HG03432 (cell line): ENCODE measurements at regions not wholly inside any gene's neighbourhood (a gene's known extent, or its start where the extent isn't known, plus 50 kb on each side); places are given as distances from the start of the nearest gene placed in this dataset.
A peak's percentile ranks its signal among the peaks of the same experiment; 100 is the strongest.

ENCODE experiments used
- ATAC-seq: cut with Tn5 transposase; IDR thresholded peaks from one replicate; pipeline ENCODE4 v1.9.1; 2021; ENCODE audit warnings: mild to moderate bottlenecking, moderate library complexity; ENCODE audit not compliant: unreplicated experiment

DNA sequence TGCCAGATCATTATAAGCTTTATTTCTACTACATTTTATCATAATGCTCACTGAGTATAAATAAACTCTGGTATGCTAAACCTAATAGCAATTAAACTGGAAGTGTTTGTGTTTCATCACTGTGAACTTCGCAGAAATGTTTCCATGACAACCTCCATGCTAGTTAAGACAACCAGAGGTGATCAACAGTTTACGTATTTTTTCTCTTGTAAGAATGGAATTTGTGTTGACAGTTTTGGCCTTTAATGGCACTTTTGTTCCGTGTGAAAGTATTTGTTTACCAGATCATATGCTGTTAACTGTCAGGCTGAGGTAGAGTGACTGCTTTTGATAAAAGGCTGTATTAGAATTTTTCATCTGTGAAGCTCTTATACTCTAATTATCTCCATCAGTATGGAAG lies 212.1 kb upstream of the PPP1R3A start:
- ATAC-seq = no peak

DNA sequence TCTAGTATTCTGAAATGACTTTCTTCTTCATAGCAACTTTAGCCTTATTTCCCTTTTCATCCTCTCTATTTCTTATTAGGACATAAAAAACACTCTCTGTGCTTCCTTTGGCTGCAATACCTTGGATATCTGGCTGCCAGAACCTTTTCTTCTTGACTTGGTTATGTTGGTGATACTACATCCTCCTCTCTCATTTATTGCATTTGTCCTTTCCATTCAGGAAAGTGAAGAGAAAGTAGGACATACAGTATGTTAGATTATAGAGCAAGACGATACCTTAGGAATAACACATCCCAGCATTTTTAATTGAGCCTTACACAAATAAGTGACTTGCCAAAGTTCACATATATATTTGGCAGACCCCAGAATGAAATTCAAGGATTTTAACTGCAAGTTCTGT lies 210.1 kb upstream of the PPP1R3A start:
- ATAC-seq = no peak

DNA sequence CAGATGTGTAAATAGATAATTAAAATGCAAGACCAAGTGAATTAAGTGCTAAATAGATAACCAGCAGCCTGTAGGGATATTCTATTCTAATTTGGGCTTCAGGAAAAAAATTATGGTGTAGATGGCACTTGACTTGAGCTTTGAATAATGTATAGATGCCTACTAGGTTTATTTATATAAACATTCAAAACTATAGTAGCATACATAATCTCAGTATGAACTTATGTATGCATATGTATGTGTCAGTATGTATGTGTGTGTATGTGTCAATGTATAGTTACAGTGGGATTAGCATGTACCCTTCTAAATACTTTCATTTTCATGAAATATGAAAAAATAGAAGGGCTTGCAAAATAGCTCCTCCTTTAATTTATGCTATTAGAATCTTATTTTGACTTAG lies 207.3 kb upstream of the PPP1R3A start:
- no peak for ATAC-seq

DNA sequence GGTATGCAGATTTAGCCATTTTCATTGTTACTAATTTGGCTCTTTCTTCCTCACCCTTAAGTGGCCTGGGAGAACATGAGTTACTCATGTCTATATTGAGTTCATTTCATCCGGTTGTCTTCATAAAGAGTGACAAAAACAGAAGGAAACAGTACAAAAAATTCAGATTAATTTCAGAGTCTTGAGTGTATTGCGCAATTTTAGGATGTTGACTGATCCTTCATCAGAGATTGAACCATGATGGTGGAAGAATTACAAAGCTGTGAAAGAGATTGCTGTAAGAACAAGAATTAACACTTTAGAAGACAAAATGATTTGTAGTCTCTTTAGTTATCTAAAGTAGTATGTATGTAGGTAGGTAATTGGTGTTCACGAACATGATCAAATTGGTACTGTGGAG lies 194.0 kb upstream of the PPP1R3A start:
- no peak for ATAC-seq

DNA sequence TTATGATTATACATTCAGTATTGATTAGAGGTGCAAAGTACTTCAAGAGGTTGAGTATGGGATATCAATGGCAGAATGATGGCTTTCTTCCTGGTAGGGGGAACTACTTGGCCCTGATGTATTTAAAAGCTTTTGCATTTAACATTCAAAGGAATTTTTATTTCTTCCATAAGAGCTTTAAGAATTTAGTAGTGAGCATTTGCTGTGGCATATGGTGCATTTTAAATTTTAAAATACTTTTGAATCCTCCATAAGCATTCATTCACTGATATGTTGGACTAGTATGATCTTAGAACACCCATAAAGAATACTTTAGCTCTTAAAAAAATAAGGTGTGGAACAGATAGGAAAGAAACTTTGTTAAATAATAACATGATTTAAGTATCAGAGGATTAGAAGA lies 191.9 kb upstream of the PPP1R3A start:
- ATAC-seq = no peak

DNA sequence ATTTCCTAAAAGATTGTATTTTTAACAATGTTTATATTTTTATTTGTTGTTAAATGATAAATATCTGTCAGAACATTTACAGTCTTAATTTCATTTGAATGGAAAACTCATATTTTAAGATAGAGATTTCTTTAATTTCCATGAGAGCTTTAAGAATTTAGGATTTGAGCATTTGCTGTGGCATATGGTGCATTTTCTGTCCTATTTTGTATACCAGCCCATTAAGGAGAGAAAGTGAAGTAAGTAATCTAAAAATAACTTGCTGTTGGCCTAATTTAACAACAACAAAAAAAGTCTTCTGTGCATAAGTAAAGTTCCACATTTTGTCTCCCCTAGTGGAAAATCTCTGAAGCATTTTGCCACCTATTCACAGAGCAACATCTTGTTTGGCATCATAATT lies 190.9 kb upstream of the PPP1R3A start:
- ATAC-seq = no peak

DNA sequence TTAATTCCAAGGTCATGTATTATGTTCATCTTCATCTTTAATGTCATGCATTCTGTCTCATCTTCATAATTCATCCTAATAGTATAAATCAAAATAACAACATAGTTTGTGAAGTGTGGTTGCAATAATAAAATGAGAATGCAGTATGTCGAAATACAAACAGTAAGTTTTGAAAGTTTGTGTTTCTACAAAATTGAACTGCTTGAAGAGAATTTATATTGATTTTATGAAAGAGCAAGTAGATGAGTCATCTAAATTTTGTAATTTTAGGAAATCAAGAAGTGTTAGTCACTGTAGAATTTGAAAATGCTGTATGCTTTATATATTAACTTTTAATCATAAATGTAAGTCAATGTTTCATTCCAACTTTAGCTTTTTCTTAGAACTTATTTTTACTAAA lies 190.5 kb upstream of the PPP1R3A start:
- no peak for ATAC-seq

DNA sequence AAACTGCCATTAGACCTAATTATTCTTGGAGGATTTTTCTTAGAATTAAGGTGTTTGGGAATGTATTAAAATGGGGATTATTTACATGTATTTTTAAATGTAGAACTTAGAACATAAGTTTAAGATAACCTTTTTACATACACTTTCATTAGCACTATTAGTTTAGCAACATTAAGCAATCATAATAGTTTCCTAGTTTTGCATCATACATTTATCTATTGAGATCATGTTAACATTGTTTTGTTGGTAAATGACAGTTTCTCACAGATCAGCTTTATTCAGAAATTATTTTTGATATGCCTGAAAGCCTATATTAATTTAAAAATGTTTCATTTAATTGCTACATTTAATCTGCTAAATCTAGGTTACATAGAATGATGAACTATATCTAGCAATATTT lies 189.7 kb upstream of the PPP1R3A start:
- no peak for ATAC-seq

DNA sequence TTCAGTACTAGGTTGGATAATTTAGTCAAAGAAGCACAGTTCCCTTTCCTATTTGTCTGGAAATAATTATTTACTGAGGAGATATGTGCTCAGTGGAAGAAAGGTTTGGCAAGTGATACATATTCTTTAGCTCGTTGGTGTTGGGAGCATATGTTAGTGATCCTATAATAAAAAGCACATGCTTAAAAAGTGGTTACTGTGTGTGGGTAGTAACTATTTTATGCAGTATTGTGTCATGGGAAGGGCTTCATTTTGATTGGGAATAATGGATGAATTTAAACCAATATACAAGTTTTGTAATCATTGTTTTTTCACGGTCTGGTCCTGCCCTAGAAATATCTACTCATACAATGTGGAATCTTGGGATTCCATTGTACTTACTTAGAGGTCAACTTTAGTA lies 188.7 kb upstream of the PPP1R3A start:
- no peak for ATAC-seq

DNA sequence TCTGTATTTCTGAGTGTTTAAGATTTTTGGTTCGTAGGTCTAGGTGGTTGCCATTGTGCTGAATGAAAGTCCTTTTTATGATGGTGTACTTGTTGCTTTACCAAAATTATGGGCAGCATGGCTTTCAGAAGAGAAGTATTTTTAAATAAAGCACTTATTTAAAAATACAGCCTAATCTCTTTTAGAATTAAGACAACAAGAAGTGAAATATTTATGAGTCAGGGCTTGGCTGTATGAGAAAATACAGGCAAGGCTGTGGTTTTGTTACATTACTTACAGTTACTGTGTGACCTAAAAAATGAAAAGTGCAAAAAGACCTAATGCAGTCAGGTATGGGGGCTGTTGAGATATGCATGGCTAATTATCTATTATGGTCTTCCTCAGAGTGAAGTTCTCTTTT lies 185.2 kb upstream of the PPP1R3A start:
- ATAC-seq = no peak

DNA sequence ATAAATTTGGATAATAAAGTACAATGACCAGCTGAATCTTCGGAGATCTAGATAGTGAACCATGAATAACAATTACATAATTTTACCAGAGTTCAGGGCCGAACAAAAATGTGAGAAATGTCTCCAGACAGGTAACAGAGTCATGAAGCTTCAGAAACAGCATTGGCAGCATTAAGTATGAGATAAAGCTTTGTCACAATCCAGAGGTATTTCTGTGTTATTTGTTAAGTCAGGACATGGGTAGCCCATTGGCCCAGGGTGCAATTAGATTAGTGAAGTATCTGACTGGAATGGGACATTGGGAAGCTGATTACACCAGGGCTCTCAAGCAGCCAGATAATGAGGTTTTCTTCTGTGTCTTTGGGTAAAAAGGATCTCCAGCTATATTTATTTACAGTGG lies 184.2 kb upstream of the PPP1R3A start:
- no peak for ATAC-seq

DNA sequence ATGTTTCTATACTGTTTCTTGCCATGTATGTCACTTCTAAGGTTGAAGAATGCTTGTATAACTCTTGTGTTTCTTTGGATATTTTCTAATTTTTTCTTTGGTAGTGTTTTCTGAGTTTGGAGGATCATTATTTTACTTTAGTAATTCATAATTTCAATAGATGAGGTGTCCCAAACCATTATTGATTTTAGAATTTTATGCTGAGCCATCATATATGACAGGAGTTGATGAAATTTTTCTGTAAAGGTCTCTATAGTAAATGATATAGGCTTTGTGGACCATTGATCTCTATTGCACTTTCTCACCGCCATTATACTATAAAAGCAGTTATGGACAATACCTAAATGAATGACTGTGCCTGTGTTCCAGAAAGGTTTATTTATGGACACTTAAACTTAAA lies 183.3 kb upstream of the PPP1R3A start:
- no peak for ATAC-seq

DNA sequence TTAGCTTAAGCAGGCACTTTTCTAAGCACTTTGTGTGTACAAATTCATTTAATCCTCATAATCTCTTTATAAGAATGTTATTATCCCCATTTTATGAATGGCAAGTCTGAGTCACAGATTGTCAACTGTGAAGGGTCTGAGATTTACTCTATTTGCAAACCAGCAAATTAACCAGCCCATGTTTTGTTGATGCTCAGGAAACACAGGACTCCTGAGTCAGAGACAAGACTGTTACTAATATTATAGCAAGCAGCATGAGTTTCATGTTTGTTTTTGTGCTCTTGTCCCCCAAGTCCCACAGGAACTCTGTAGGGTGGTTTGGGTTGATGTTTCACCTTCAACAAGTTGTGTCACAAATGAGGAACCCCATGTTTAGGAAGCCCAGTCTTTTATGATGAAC lies 182.0 kb upstream of the PPP1R3A start:
- ATAC-seq = no peak

DNA sequence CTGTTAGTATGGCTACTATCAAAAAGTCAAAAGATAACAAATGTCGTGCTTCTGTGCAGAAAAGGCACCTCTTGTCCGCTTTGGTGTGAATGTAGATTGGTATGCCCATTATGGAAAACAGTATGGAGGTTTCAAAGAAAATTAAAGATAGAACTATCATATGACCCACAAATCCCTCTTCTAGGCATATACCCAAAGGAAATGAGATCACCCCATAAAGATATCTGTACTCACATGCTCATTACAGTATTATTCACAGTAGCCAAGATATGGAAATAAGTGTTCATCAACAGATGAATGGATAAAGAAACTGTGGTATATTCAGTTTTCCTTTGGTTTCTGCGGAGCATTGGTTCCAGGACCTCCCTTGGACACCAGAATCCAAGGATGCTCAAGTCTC lies 180.5 kb upstream of the PPP1R3A start:
- ATAC-seq = no peak

DNA sequence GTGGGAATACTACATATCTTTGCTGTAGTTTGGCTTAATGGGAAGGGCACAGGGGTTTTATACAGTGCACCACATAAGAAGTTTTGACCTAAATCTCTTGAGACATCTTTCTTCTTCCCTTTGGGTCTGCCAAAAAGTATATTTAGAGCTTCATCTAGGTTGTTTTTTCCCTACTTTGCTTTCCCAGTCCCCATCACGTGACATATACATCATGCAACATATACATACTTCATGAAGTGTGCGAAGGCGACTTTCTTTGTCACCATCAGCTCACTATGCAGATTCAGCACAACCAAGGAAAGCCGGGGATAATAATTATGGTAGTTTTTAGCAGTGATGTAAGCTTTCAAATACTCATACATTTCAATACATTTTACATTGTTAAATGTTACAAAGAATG lies 177.1 kb upstream of the PPP1R3A start:
- ATAC-seq = no peak

DNA sequence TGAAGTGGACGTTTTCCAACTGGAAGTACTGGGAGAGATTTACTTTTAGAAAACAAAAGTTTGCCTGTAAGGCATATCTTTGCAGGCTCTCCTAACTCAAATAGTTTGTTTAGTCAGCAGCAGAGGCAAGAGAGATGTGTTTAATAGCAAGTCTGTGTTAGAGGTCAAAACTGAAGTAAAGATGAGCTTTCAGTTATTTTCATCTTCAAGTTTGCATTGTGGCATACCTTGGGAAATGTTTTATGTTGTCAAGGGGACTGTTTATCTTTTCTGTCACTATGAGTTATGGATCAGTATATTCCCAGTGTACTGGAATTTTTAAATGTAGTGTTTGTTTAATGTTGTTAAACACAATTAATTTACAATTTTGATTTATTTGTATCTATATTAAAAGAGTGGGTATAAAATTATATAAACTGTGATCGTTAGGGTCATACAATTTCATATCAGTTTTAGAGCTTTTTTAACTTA lies 169.7 kb upstream of the PPP1R3A start:
- no peak for ATAC-seq

DNA sequence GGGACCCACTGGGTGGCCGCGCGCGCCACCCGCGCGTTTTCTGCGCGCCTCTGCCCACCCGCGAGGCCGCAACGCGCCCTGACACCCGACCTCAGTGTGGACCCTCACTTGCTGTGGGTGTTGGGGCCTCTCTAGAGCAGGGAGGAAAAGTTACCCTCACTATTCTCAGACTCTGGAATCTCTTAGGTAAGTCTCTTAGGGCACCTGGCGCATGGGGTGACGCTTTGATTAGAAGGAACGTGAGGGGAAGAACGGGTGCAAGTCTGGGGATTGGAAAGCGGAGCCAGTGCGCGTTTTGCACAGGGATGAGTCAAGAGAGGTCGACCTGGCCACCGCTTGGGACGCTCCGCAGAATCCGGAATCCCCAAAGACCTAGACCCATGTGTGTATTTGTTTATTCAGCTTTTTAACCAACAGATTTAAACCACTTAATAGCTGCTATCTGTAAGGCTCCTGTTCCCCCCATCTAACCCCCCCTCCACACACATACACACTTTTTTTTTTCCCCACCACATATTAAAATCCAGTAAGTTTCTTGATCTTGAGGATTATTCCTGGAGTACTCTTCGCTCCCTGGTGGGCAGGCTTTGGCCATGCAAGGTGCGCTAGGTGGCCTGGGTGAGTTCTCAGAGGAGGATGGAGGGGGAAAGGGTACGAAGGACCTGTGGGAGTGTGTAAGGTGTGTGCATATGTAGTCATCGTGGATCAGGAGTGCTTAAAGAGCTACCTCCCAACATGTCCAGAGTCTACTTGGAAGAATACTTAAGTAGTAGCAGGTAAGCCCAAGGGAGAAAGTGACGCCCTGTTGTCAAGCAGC lies 169.1 kb upstream of the PPP1R3A start:
- ATAC-seq = no peak

DNA sequence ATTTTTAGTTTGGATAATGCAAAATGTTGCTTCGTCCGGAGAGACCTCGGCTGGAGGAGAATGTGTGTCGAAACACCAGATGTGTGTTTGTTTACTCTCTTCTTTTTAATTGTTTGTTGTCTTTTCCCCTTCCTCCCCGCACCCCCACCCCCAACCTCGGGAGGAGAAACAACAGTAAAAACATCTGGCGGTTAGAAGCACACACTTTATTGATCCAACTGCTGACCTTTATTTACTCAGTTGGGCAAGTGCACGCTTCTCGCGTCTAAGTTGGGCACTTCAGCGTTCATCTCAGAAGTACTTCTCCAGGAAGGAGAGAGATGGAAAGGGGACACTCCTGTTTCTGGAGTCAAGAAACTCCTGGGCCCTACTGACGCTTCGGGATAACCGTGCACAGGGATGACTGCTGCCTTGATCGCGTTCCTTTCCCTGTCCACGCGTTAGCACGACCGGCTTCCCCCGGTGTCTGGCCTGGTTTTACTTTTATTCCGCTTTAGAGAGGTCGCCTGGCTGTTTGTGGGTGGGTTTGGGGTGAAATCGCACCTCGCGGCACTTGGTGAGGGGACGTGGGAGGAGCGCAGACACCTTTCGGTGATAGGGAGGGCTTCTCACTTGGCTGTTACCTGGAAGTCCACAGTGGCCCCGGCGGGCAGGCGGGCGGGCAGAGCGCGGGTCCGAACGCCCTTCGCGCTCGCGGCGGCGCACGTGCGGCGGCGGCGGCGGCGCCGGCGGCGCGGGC lies 168.3 kb upstream of the PPP1R3A start:
- no peak for ATAC-seq

DNA sequence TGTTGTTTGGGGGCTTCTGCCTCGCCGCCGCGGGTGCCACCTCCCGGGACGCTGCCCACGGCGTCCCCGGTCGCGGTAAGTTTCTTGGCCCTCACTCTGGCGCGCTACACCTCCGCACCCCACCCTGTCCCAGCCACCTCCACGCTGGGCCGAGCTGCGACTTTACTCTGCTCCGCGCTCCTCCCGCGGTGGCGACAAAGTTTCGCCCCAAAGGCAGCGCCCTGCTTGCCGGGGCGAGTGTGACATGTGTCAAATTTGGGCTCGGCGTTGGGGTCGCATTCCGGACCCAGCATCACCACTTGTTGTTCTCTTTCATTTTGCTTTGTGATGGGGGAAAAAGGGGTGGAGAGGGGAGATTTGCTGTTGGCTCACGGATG lies 167.7 kb upstream of the PPP1R3A start:
- peak; percentile 25 for ATAC-seq

DNA sequence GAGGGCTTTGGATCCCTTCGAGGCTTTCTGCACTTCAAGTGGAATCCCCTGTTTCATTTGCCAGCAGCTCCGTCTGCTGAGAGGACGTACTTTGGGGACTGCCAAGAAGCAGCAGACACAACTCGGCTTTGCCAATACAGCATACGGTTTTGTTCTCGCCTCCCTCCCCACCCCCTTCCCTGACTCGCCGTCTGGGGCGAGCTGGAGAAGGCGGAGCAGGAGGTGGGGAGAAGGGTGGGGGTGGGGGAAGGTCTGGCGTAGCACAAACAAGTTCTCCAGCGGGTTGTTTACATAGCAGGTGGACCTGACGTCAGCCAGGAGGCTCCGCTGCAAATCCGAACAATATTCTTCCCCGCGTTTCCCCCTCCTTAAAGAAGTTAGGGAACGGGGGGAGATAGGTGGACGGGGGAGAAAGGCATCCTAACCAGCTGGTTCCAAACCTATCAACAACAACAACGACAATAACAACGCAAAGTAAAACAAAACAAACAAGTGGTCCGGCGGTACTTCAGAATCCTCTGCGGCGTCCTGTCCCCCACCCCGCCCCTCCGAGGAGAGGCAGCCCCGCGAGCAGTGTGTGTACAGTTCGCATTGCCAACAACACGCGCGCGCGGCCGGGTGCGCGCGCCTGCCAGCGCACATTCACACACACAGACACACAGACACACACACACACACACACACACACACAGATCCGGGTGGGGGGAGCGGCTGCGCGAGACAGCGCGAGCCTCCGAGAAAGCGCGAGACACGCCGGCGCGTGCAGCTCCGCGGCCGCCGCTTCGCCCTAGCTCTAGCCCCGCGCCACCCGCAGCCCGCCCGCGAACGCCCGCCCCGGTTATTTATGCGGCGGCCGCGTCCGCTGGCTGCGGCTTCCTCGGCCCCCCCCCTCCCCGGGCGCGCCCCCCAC lies 167.0 kb upstream of the PPP1R3A start:
- peak; percentile 38 for ATAC-seq

DNA sequence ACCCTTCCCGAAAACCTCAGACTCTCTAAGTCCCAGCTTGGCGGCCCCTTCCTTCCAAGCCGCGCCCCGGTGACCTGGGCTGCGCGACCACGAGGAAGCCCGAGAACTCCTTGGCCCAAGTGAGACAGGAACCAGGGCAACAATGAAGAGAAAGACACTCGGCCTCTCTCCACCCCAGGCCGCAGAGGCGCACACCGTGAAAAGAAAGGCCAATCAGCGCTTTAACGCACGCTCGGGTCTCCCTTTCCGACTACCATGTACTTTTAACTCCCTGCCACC lies 166.4 kb upstream of the PPP1R3A start:
- ATAC-seq = peak; percentile 34
